GM06990 (cell line): ENCODE measurements at regions not wholly inside any gene's neighbourhood (a gene's known extent, or its start where the extent isn't known, plus 50 kb on each side); places are given as distances from the start of the nearest gene placed in this dataset.

Experiments
- DNase-seq: peaks from one replicate; pipeline ENCODE4 v3.0.0-alpha.2; 2011; ENCODE audit not compliant: insufficient read length; ENCODE audit errors: extremely low read depth
- H3K27me3 ChIP-seq: replicated peaks from 2 replicates; pipeline ENCODE4 v1.6.0; 2011; ENCODE audit warnings: low read length; ENCODE audit not compliant: control insufficient read depth, insufficient read depth
- H3K36me3 ChIP-seq: 2 replicates; pipeline ENCODE4 v1.5.1; 2011; ENCODE audit warnings: low read length; ENCODE audit not compliant: control insufficient read depth, insufficient read depth
- H3K4me3 ChIP-seq: replicated peaks from 2 replicates; pipeline ENCODE4 v1.5.1; 2011; ENCODE audit warnings: low read depth, mild to moderate bottlenecking, control low read depth, low read length
- TF ChIP-seq, protein P1 (sequence below): IDR thresholded peaks from 2 replicates; pipeline ENCODE4 v1.5.1; 2011; ENCODE audit warnings: low read length, control low read depth, mild to moderate bottlenecking, inconsistent platforms; ENCODE audit not compliant: insufficient read depth, poor library complexity, severe bottlenecking

DNA sequence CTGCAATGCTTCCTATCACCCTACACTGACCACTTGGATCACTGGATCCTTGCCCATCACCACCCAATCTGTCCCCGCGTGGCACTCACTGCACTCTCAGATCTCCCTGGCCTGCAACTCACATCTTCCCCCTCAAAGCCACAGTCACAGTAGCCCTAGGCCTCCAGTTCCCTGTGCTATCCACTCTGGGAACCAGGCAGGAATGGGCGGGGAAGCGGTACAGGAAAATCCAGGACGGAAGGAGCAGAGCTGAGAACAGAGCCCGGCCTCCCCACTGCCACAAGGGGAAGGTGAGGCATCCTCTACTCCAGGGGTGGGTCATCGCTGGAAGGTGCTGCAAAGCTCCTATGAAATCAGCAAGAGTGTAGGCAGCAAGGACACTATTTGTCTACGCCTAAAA is 102.6 kb downstream of the ESM1 start:
- no peaks in the 10 kb centered on the region; the same call in 1 of the 2 replicates for H3K27me3 ChIP-seq
- no peak overlapping the region for H3K4me3 ChIP-seq
- TF ChIP-seq, protein P1, sequence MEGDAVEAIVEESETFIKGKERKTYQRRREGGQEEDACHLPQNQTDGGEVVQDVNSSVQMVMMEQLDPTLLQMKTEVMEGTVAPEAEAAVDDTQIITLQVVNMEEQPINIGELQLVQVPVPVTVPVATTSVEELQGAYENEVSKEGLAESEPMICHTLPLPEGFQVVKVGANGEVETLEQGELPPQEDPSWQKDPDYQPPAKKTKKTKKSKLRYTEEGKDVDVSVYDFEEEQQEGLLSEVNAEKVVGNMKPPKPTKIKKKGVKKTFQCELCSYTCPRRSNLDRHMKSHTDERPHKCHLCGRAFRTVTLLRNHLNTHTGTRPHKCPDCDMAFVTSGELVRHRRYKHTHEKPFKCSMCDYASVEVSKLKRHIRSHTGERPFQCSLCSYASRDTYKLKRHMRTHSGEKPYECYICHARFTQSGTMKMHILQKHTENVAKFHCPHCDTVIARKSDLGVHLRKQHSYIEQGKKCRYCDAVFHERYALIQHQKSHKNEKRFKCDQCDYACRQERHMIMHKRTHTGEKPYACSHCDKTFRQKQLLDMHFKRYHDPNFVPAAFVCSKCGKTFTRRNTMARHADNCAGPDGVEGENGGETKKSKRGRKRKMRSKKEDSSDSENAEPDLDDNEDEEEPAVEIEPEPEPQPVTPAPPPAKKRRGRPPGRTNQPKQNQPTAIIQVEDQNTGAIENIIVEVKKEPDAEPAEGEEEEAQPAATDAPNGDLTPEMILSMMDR: no peak

DNA sequence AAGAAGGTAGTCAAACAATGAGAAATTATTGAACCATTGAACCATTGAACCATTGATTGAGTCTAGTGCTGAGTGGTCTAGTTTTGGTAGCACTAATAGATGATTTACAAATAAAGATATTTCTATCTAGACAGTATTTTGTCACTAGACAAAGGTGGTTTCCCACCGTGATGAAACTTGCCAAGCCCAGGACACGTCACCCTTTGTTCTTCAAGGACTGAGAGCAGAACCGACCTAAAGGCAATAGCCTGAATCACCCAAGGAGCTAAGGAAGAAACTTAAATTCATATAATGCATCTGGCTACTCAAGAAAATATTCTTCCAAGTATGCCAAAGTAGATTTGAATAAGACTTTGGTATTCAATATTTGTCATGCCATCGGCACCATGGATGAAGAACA is 103.3 kb downstream of the ESM1 start:
- H3K36me3 ChIP-seq: no peaks in the 10 kb centered on the region
- no peaks in the 10 kb centered on the region; the same call in 1 of the 2 replicates for H3K27me3 ChIP-seq
- no peak overlapping the region for H3K4me3 ChIP-seq
- DNase-seq: no peak
- TF ChIP-seq, protein P1: no peak

More for the DNA sequence above, 102.6 kb downstream of the ESM1 start:
- H3K36me3 ChIP-seq: no peaks in the 10 kb centered on the region
- DNase-seq: no peak

DNA sequence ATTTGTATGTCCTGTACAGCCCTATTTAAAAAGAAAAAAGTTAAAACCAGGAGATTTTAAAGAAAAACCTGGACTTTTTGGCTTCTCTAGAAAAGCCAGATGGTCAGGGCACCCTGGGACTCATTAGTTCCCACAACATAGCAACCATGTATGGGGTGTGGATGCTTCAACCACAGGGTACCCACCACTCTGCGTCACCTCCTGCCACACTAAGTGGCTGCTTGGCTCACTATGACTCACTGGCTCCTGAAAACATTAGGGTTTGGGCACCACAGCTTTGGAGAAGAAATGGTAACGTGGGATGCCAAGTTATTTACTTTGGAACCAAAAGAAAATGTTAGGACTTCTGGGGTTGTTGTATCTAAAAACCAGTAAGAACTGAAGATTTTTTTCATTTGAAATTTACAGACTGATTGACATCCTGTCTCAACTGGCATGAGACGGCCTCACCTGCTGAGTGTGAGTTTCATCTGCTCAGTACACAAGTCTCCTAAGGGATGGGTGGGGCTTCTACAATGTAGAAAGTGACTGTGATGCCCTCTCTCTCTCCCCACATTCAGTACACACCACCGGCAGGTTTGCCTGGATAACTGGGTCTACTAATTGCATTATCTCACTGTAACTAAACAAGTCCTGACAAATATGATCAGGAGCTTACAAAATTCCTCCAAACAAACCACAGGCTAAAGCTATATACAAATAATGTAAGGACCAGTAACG is 103.9 kb downstream of the ESM1 start:
- no peaks in the 10 kb centered on the region; the same call in 1 of the 2 replicates for H3K27me3 ChIP-seq
- H3K36me3 ChIP-seq: no peaks in the 10 kb centered on the region
- no peak overlapping the region for H3K4me3 ChIP-seq
- no peak for DNase-seq
- TF ChIP-seq, protein P1: no peak

DNA sequence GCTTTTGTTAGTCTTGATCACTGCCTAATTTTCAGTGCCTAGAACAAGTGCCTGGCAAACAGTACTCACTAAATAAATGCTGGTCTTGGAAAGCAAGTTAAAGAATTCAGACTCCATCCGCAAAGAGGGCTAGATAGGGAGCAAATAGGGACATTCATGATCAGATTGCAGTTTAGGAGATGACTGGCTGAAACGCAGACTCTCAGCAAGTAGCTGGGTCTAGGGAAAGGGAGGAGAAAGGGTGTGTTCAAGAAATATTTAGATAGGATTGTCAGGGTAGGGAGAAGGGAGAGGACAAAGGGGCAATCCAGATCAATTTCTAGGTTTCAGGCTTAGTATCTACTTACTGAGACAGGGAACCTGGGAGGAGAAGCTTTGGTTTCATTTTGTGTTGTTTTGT is 108.4 kb downstream of the ESM1 start:
- TF ChIP-seq, protein P1: no peak
- Histone ChIP-seq H3K4me3 (no peak overlapping the region), H3K27me3 (no peaks in the 10 kb centered on the region; the same call in none of the 2 replicates), H3K36me3 (no peaks in the 10 kb centered on the region)
- DNase-seq: no peak

DNA sequence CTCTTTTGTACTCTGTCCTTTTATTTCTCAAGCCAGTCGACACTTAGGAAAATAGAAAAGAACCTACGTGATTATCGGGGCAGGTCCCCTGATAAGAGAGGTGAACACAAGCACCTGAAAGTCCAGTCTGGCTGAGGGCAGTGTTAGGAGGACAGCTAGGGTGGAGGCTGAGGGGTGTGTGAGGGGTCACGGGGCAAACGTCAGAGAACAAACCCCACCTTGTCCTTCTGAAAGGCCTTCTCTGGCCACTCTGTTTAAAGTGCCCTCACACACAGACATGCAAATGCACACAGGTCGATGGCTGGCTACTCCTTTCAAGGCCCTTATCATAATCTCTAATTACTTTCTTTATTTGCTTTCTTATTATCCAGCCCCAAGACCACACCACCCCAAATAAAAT is 108.8 kb downstream of the ESM1 start:
- H3K27me3 ChIP-seq: no peaks in the 10 kb centered on the region; the same call in none of the 2 replicates

More for the DNA sequence above, 108.8 kb downstream of the ESM1 start:
- TF ChIP-seq, protein P1: no peak
- no peak for DNase-seq
- Histone ChIP-seq H3K4me3 (no peak overlapping the region), H3K36me3 (no peaks in the 10 kb centered on the region)
